ENCODE measurements at regions not wholly inside any gene's neighbourhood (a gene's known extent, or its start where the extent isn't known, plus 50 kb on each side); places are given as distances from the start of the nearest gene placed in this dataset.

DNA sequence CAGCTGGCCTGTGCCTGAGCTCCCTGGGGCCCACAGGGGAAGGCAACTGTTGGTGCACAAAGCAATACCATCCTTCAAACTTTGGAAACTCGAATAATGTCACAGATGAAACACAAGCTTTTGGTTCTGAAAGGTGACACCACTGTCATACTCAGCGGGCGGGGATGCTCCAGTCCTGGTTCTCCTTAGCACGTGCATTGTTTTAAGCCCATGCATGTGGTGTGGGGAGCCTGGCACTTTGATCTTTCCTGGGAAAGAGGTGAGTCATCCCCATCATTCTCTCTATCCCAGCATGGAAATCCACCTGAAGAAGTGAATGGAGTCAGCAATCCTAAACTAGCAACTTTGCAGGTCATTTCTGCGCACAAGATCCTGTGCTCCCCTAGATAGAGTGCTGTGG lies 119.6 kb downstream of the GLRX3 start:
- TF ChIP-seq, protein P1, sequence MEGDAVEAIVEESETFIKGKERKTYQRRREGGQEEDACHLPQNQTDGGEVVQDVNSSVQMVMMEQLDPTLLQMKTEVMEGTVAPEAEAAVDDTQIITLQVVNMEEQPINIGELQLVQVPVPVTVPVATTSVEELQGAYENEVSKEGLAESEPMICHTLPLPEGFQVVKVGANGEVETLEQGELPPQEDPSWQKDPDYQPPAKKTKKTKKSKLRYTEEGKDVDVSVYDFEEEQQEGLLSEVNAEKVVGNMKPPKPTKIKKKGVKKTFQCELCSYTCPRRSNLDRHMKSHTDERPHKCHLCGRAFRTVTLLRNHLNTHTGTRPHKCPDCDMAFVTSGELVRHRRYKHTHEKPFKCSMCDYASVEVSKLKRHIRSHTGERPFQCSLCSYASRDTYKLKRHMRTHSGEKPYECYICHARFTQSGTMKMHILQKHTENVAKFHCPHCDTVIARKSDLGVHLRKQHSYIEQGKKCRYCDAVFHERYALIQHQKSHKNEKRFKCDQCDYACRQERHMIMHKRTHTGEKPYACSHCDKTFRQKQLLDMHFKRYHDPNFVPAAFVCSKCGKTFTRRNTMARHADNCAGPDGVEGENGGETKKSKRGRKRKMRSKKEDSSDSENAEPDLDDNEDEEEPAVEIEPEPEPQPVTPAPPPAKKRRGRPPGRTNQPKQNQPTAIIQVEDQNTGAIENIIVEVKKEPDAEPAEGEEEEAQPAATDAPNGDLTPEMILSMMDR (IDR thresholded peaks at IDR 0.05; ENCODE audit: extremely low read depth, insufficient read depth, missing control alignments), result no peak

DNA sequence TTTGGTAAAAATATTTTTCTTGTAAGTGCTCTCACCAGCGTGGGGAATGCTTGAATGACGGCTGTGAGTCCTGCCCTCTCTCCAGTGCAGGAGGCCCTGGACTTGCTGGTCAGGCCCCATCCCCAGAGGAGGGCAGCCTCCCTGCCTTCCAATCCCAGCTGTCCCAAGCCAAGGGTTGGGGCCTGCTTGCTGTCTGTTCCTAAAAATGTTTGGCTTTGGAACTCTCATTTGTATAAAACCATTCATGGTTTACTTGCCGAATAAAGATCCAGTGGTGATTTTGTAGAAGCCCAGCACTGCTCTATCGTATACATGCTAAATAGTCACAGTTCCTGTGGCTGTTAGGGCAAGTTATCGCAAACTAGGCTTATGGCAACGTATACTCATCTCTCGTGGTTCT lies 121.7 kb downstream of the GLRX3 start:
- DNase-seq (ENCODE audit: low spot score), result no peak
- TF ChIP-seq, protein P1 (IDR thresholded peaks at IDR 0.05; ENCODE audit: extremely low read depth, insufficient read depth, missing control alignments), result no peak
- in situ Hi-C loops (cut with MboI; ENCODE audit: low pct_unique_long_range_greater_than_20kb, low sequenced_read_pairs, unreplicated experiment), result no loop called here

More for the DNA sequence above, 119.6 kb downstream of the GLRX3 start:
- DNase-seq (ENCODE audit: low spot score), result no peak
- in situ Hi-C loops (cut with MboI; ENCODE audit: low pct_unique_long_range_greater_than_20kb, low sequenced_read_pairs, unreplicated experiment), result no loop called here

DNA sequence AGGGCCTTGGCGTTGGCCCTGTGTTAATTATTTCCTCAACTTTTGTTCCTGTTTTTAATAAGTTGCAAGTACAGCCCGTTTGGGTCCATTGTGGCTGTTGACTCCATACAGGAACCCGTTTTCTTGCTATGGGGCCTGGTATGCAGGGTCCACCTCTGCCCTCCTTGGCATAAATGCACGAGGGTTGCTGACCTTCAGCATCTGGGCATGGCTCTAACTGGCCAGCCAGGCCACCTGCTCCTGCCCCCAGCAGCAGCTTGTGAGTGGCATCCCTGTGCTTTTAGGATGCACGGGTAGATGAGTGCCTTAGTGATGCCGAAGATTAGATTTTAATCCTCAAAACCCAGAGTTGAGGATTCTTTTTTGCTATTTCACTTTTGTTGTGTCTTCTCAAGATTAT lies 123.2 kb downstream of the GLRX3 start:
- in situ Hi-C loops (cut with MboI; ENCODE audit: low pct_unique_long_range_greater_than_20kb, low sequenced_read_pairs, unreplicated experiment), result no loop called here
- TF ChIP-seq, protein P1 (IDR thresholded peaks at IDR 0.05; ENCODE audit: extremely low read depth, insufficient read depth, missing control alignments), result no peak

DNA sequence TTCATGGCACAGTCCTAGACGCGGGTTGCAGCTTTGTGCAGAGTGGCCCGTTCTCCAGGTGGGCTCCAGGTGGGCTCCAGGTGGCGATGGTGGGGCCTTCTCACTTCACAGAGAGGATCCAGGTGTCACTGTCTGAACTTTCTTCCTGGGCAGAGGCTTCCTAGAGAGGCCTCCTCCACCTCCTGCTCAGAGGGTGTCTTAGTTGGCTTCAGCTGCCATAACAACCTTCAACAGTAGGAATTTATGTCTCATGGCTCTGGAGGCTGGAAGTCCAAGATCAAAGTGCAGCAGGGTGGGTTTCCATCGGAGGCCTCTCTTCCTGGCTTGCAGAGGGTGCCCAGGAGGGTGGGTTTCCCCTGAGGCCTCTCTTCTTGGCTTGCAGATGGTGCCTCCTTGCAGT lies 125.1 kb downstream of the GLRX3 start:
- TF ChIP-seq, protein P1 (IDR thresholded peaks at IDR 0.05; ENCODE audit: extremely low read depth, insufficient read depth, missing control alignments), result no peak
- no peak for DNase-seq (ENCODE audit: low spot score)
- in situ Hi-C loops (cut with MboI; ENCODE audit: low pct_unique_long_range_greater_than_20kb, low sequenced_read_pairs, unreplicated experiment), result no loop called here

More for the DNA sequence above, 123.2 kb downstream of the GLRX3 start:
- DNase-seq (ENCODE audit: low spot score), result no peak

DNA sequence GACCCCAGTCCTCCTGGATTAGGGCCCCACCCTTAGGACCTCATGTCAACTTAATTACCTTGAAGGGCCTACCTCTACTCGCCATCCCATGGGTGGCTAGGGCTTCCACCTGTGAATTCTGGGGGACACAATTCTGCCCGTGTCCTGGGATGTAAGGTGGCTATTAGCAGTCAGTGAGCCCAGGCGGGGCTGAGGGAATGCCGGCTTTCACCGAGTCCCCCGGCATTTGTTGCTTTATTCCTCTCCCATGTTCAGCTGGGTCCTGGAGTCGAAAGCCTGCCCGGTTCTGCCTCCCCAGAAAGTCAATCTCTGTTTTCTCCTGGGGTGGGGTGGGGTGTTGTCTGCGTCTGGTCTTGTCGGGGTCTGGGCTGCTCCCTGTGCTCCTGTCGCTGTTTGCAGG lies 125.6 kb downstream of the GLRX3 start:
- DNase-seq (ENCODE audit: low spot score), result no peak
- in situ Hi-C loops (cut with MboI; ENCODE audit: low pct_unique_long_range_greater_than_20kb, low sequenced_read_pairs, unreplicated experiment), result no loop called here
- TF ChIP-seq, protein P1 (IDR thresholded peaks at IDR 0.05; ENCODE audit: extremely low read depth, insufficient read depth, missing control alignments), result no peak

DNA sequence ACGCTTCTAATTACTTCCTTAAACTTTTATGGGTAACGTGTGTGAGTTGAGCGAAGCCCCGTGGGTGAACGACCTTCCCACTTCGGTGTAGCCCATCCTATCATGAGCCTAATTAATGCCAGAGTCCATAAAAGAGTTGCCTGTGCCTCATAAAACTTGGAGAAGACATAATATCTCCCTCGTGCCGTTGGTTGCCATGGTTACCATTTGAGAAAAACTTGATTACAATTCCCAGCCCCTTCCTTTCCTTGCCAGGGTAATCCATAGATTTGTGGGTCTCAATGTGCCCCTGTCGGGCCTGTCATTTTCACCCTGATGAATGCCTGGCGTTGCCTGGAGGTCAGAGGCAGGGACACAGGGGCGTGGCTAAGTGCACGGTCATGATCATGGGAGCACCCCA lies 127.1 kb downstream of the GLRX3 start:
- in situ Hi-C loops (cut with MboI; ENCODE audit: low pct_unique_long_range_greater_than_20kb, low sequenced_read_pairs, unreplicated experiment), result no loop called here
- no peak for DNase-seq (ENCODE audit: low spot score)
- TF ChIP-seq, protein P1 (IDR thresholded peaks at IDR 0.05; ENCODE audit: extremely low read depth, insufficient read depth, missing control alignments), result no peak

DNA sequence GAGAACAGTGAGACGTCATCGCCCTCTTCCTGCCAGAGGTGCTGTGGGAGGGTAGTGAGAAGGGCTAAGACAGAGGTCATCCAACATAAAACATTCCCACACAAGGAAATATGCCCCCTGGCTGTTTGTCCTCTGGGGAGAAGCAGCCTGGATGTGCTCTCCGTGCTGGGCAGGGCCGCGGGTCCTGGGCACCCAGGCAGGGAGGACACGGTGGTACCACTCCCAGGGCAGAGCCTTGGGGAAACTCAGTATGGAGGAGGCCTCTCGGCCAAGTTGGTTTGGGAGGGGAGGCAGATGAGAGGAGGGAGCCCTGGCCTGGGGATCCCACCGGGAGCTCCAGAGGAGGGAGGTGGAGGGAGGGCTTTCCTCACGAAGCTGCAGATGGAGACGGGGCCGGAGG lies 129.4 kb downstream of the GLRX3 start:
- in situ Hi-C loops (cut with MboI; ENCODE audit: low pct_unique_long_range_greater_than_20kb, low sequenced_read_pairs, unreplicated experiment), result no loop called here
- no peak for DNase-seq (ENCODE audit: low spot score)

More for the DNA sequence above, 129.4 kb downstream of the GLRX3 start:
- TF ChIP-seq, protein P1 (IDR thresholded peaks at IDR 0.05; ENCODE audit: extremely low read depth, insufficient read depth, missing control alignments), result no peak
